Breast epithelium (tissue), 3 donors: ENCODE measurements at regions not wholly inside any gene's neighbourhood (a gene's known extent, or its start where the extent isn't known, plus 50 kb on each side); places are given as distances from the start of the nearest gene placed in this dataset.

Experiments
- CTCF ChIP-seq, 3 donors: fragments of 450-650 bp; IDR thresholded peaks; one replicate each; pipeline ENCODE4 v1.5.1; 2016 to 2017; ENCODE audit warnings: antibody characterized with exemption in 3 of 3, mild to moderate bottlenecking in 3 of 3, moderate library complexity in 3 of 3
- POLR2A ChIP-seq: fragments of 450-650 bp; IDR thresholded peaks from one replicate; pipeline ENCODE4 v1.6.1; 2016; ENCODE audit warnings: antibody characterized with exemption, mild to moderate bottlenecking, moderate library complexity

GRCh38 chr15:67010898-67011616 is 54.3 kb upstream of the SMAD3 start:
- TF ChIP-seq POLR2A, result no peak
- no peak for TF ChIP-seq CTCF (IDR thresholded peaks at IDR 0.05)
